ENCODE measurements at regions not wholly inside any gene's neighbourhood (a gene's known extent, or its start where the extent isn't known, plus 50 kb on each side); places are given as distances from the start of the nearest gene placed in this dataset.

GRCh38 chr6:48714250-48714649 is 603.3 kb upstream of the PTCHD4 start:
- H3K36me3 ChIP-seq, result no peaks in the 10 kb centered on the region
- ATAC-seq (no peak), DNase-seq (no peak)
- H3K4me3 ChIP-seq, result no peak overlapping the region
- 64 to 80% (median 74%) methylated on average over 2 of the region's 2 CpGs for WGBS, 4 donors
- H3K4me1 ChIP-seq, result no peaks in the 10 kb centered on the region
- H3K9me3 ChIP-seq, result peaks cover 0 to 10% (median 0%) of the 10 kb centered on the region in 12 donors
- no peak for TF ChIP-seq POLR2A (IDR thresholded peaks at IDR 0.05)
- TF ChIP-seq, protein P1, sequence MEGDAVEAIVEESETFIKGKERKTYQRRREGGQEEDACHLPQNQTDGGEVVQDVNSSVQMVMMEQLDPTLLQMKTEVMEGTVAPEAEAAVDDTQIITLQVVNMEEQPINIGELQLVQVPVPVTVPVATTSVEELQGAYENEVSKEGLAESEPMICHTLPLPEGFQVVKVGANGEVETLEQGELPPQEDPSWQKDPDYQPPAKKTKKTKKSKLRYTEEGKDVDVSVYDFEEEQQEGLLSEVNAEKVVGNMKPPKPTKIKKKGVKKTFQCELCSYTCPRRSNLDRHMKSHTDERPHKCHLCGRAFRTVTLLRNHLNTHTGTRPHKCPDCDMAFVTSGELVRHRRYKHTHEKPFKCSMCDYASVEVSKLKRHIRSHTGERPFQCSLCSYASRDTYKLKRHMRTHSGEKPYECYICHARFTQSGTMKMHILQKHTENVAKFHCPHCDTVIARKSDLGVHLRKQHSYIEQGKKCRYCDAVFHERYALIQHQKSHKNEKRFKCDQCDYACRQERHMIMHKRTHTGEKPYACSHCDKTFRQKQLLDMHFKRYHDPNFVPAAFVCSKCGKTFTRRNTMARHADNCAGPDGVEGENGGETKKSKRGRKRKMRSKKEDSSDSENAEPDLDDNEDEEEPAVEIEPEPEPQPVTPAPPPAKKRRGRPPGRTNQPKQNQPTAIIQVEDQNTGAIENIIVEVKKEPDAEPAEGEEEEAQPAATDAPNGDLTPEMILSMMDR (IDR thresholded peaks at IDR 0.05), result no peak
- H3K27ac ChIP-seq, result no peak overlapping the region
- no peaks in the 10 kb centered on the region for H3K27me3 ChIP-seq
- intact Hi-C loops (cut with DNase I), result no loop called here

DNA sequence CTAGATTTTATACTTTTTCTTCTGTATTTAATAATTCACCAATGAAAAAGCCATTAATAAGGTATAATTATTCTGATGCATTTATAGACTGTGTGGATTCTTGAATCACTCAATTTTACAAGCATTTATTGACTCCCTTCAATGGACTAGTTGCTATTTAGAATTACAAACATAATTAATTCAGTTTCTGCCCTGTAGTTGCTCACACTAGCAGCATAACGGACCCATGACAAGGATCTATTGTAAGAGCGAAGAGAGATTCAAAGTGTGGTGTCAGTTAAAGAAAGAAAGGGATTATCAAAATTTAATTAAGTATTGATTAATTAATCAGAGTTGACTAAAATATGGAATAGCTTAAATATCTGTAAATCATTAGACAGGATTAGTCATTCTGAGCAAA is 602.6 kb upstream of the PTCHD4 start:
- TF ChIP-seq POLR2A (IDR thresholded peaks at IDR 0.05), result no peak
- TF ChIP-seq, protein P1 (IDR thresholded peaks at IDR 0.05), result no peak
- 80 to 93% (median 86%) methylated on average over 2 of the region's 2 CpGs for WGBS, 4 donors

GRCh38 chr6:48706310-48706709 is 595.3 kb upstream of the PTCHD4 start:
- H3K36me3 ChIP-seq, result no peaks in the 10 kb centered on the region
- H3K4me1 ChIP-seq, result no peaks in the 10 kb centered on the region
- ATAC-seq (no peak), DNase-seq (no peak)
- H3K4me3 ChIP-seq, result no peak overlapping the region
- TF ChIP-seq, protein P1 (IDR thresholded peaks at IDR 0.05), result no peak
- no peak for TF ChIP-seq POLR2A (IDR thresholded peaks at IDR 0.05)
- no peaks in the 10 kb centered on the region for H3K27me3 ChIP-seq
- intact Hi-C loops (cut with DNase I), result no loop called here
- H3K9me3 ChIP-seq, result peaks cover 0 to 2% (median 0%) of the 10 kb centered on the region in 12 donors
- H3K27ac ChIP-seq, result no peak overlapping the region

More for the DNA sequence above, 602.6 kb upstream of the PTCHD4 start:
- H3K9me3 ChIP-seq, result peaks cover 0 to 9% (median 0%) of the 10 kb centered on the region in 12 donors
- H3K27me3 ChIP-seq, result no peaks in the 10 kb centered on the region
- no peak overlapping the region for H3K27ac ChIP-seq
- ATAC-seq (no peak), DNase-seq (no peak)
- no peak overlapping the region for H3K4me3 ChIP-seq
- intact Hi-C loops (cut with DNase I), result no loop called here
- no peaks in the 10 kb centered on the region for H3K4me1 ChIP-seq
- no peaks in the 10 kb centered on the region for H3K36me3 ChIP-seq

DNA sequence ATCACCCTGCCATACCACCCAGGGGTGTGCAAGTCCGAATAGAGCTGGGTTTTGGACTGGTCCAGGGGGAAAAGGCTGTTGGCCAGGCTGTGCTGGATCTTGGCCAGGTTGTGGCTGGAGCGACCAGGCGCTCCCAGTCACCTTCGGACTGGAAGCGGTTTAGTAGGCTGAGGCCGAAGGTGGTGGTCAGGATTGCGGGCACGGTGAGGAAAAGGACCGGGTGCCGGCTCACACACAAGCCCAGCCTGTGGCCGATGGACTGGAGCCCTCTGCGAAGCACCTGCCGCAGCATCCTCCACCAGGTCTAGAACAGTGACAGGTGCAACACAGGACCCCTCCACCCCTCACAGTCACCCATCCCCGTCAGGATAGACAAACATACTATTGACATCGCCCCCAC is 590.6 kb upstream of the PTCHD4 start:
- ATAC-seq, result no peak
- intact Hi-C loops (cut with DNase I), result no loop called here
- Histone ChIP-seq H3K4me1 (no peaks in the 10 kb centered on the region), H3K27me3 (no peaks in the 10 kb centered on the region), H3K27ac (no peak overlapping the region), H3K9me3 (peaks cover 0 to 20% (median under 1%) of the 10 kb centered on the region in 12 donors), H3K4me3 (no peak overlapping the region), H3K36me3 (no peaks in the 10 kb centered on the region)
- no peak for DNase-seq
- no peak for TF ChIP-seq POLR2A (IDR thresholded peaks at IDR 0.05)
- TF ChIP-seq, protein P1 (IDR thresholded peaks at IDR 0.05), result no peak
- 86 to 93% (median 90%) methylated on average over 15 of the region's 15 CpGs for WGBS, 4 donors
